ENCODE measurements at regions not wholly inside any gene's neighbourhood (a gene's known extent, or its start where the extent isn't known, plus 50 kb on each side); places are given as distances from the start of the nearest gene placed in this dataset.

DNA sequence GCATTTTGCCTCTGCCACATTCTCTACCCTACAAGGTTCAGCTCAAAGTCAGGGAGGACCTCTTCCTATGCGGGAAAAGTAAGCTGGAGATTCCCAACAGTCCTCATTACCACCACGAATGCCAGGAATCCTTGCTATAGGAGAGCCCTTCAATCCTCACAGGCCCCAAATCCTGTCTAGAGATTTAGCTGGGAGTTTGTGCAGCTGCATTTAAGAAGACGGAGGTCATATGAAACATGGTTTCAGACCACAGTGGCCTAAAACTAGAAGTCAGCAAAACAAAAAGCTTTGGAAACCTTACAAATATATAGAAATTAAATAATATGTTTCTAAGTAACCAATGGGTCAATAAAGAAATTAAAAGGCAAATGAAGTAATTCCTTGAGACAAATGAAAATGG is 415.3 kb upstream of the SETBP1 start:
- TF ChIP-seq EZH2 (IDR thresholded peaks at IDR 0.05; ENCODE audit: insufficient read depth, poor library complexity, severe bottlenecking): no peak
- TF ChIP-seq EZH2phosphoT487 (IDR thresholded peaks at IDR 0.05; ENCODE audit: insufficient read depth, low read depth): no peak
